HG03460 (cell line): ENCODE measurements at regions not wholly inside any gene's neighbourhood (a gene's known extent, or its start where the extent isn't known, plus 50 kb on each side); places are given as distances from the start of the nearest gene placed in this dataset.
"Not testable (repeated sequence)": the region's sequence is repeated elsewhere in the genome, so short reads cannot be mapped to it uniquely, and the experiment has no call there.

Source experiments
- ATAC-seq: cut with Tn5 transposase; IDR thresholded peaks from one replicate; pipeline ENCODE4 v1.9.1; 2021; ENCODE audit not compliant: unreplicated experiment

GRCh38 chr3:104175696-104176095, 1191.0 kb upstream of the ALCAM start:
- ATAC-seq = no peak

DNA sequence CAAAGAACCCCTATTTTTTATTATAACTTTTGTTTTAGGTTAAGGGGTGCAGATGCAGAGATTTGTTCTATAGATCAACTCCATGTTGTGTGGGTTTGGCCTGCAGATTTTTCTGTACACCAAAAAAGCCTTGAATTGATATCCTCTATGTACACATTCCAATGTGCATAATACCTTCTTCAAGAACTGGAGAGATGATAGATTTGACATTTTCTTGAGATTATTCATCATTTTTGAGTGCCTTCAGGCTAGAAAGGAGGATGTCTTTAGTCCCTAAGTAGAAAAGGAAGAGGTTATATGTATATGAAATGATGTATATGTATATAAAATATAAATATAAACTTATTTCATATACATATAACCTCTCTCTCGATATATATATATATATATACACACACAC, 1190.0 kb upstream of the ALCAM start:
- no peak for ATAC-seq

- no peak for ATAC-seq
These were observed 1188.0 kb upstream of the ALCAM start for GRCh38 chr3:104178680-104179079.

GRCh38 chr3:104180906-104181305, 1185.8 kb upstream of the ALCAM start:
- no peak for ATAC-seq

- no peak for ATAC-seq
These were observed 1176.0 kb upstream of the ALCAM start for GRCh38 chr3:104190681-104191080.

- ATAC-seq = no peak
These were observed 1168.6 kb upstream of the ALCAM start for GRCh38 chr3:104198131-104198530.

- no peak for ATAC-seq
These were observed 1159.8 kb upstream of the ALCAM start for GRCh38 chr3:104206925-104207324.

DNA sequence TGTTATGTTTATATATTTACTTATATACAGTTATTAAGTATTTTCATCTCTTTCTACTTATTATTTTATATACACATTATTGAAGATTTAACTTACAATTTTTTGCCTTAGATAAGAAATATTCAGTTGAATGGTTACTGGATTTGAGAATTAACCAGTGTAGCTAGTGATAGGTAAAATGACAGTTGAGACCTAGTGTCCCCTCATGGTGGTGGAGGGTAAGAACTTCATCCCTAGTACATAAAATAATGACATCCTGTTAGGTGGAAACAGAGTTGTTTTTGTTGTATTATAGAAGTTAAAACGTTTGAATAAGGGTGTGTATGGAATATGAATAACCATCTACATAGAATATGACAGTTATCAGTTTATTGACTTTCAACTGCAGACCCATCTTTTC, 1152.4 kb upstream of the ALCAM start:
- no peak for ATAC-seq

GRCh38 chr3:104214937-104215336, 1151.8 kb upstream of the ALCAM start:
- no peak for ATAC-seq

- not testable (repeated sequence) for ATAC-seq
These were observed 1147.7 kb upstream of the ALCAM start for GRCh38 chr3:104219046-104219445.

GRCh38 chr3:104234442-104235194, 1132.1 kb upstream of the ALCAM start:
- ATAC-seq = no peak

DNA sequence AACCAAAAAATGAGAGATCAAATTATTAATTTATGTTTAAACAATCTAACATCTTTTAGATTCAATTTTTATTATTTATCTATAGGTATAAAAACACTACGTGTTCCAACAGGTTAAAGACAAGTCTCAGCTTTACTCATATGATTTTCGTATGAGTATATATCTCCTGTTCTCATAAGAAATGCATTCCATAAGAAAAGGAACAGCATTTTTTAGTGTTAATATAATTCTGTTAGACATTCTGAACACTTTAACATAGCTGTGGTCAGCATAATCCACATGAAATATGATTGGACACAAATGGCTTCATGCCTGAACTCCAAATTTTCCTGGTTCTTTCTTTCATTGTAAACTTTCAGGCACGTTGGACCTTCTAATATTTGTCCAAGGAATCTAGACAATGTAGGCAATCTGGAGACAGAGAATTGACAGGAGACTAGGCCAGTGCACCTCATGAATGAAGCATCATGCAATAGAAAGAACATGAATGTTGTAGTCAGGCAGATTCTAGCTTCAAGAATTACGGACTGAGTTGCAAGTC, 1122.0 kb upstream of the ALCAM start:
- ATAC-seq = no peak

GRCh38 chr3:104245261-104245660, 1121.4 kb upstream of the ALCAM start:
- no peak for ATAC-seq

DNA sequence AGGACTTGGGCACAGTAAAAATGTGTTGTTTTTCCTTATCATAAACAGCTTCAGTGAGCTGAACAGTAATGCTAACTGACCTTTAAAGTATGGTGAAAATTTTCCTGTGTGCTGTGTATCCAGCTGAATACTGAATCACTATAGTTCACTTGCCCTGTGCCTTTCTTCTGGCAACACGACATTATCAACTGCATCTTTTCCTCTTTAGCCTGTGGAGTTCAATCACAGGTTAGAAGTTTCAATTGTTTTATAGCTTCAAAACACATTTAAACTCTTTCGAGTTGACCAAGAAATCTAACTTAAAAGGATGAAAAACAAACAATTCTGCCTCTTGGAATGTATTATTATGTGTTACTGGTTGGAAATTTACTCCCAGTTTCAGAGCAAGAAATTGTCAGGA, 1120.7 kb upstream of the ALCAM start:
- no peak for ATAC-seq

- ATAC-seq = no peak
These were observed 1109.2 kb upstream of the ALCAM start for GRCh38 chr3:104257486-104257885.

GRCh38 chr3:104263477-104263876, 1103.2 kb upstream of the ALCAM start:
- ATAC-seq = no peak

GRCh38 chr3:104266219-104266618, 1100.5 kb upstream of the ALCAM start:
- ATAC-seq = not testable (repeated sequence)

GRCh38 chr3:104269771-104270170, 1096.9 kb upstream of the ALCAM start:
- ATAC-seq = no peak

GRCh38 chr3:104273046-104273649, 1093.6 kb upstream of the ALCAM start:
- ATAC-seq = no peak

- ATAC-seq = no peak
These were observed 1091.5 kb upstream of the ALCAM start for GRCh38 chr3:104275199-104275598.

DNA sequence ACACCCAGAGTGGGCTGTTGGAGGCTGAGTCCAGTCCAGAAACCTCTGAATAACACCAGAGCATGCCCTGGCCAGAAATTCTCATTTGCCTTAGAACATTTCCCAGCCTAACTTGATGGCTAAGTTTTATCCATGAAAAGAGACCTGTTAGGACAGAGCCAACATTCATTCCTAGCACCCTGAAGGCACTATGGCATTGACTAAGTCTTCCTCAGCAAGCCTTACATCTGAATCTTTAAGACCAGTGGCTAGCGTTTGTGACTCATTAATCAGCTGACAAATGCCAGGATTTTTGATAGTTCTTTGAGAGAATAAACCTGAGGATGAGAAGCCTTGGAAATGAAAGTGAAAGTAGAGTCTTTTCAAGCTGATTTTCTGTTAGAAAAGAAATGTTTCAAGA, 1087.1 kb upstream of the ALCAM start:
- ATAC-seq = no peak

GRCh38 chr3:104281713-104282112, 1085.0 kb upstream of the ALCAM start:
- ATAC-seq = no peak
